Activated naive CD4-positive, alpha-beta T cell treated with anti-CD3 and anti-CD28 coated beads, Interleukin-2, amount 50 U/mL, for 72 hours (primary cell): ENCODE measurements at regions not wholly inside any gene's neighbourhood (a gene's known extent, or its start where the extent isn't known, plus 50 kb on each side); places are given as distances from the start of the nearest gene placed in this dataset.
"Not testable (repeated sequence)": the region's sequence is repeated elsewhere in the genome, so short reads cannot be mapped to it uniquely, and the experiment has no call there.

Experiments
- ATAC-seq, 2 donors: fragments of 150-1000 bp; cut with Tn5 transposase; 2 replicates each; pipeline ENCODE4 v1.10.0; 2021; ENCODE audit warnings: mild to moderate bottlenecking in 2 of 2, moderate library complexity in 2 of 2
- DNase-seq, 2 donors: peaks; one replicate each; pipeline ENCODE4 v3.0.0; 2021 to 2022; ENCODE audit warnings: low spot score in 2 of 2
- H3K27ac Mint-ChIP-seq, 2 donors: one replicate each; pipeline ENCODE4 v1.8.0; 2022; ENCODE audit warnings: mild to moderate bottlenecking in 2 of 2, mixed read lengths in 2 of 2
- H3K36me3 Mint-ChIP-seq, 2 donors: one replicate each; pipeline ENCODE4 v1.8.0; 2022; ENCODE audit warnings: mixed read lengths in 2 of 2
- H3K9me3 Mint-ChIP-seq, 2 donors: one replicate each; pipeline ENCODE4 v1.8.0; 2022; ENCODE audit warnings: mixed read lengths in 2 of 2

GRCh38 chr6:85262621-85263020 lies 187.3 kb upstream of the NT5E start:
- Mint-ChIP-seq H3K36me3 (no peaks in the 10 kb centered on the region), H3K9me3 (peaks cover 4 to 17% of the 10 kb centered on the region in 2 donors), H3K27ac (no peak overlapping the region)
- DNase-seq, result no peak
- ATAC-seq, result no peak

- no peak for ATAC-seq
- no peaks in the 10 kb centered on the region for H3K36me3 Mint-ChIP-seq
- DNase-seq, result no peak
- no peak overlapping the region for H3K27ac Mint-ChIP-seq
- peaks cover 0 to 13% of the 10 kb centered on the region in 2 donors for H3K9me3 Mint-ChIP-seq
Measured at GRCh38 chr6:85261271-85261670, 188.6 kb upstream of the NT5E start.

- H3K9me3 Mint-ChIP-seq, result peaks cover 4 to 16% of the 10 kb centered on the region in 2 donors
- H3K27ac Mint-ChIP-seq, result no peak overlapping the region
- DNase-seq (no peak), ATAC-seq (no peak)
- peaks cover 0 to 4% of the 10 kb centered on the region in 2 donors for H3K36me3 Mint-ChIP-seq
Measured at GRCh38 chr6:85255661-85256060, 194.2 kb upstream of the NT5E start.

DNA sequence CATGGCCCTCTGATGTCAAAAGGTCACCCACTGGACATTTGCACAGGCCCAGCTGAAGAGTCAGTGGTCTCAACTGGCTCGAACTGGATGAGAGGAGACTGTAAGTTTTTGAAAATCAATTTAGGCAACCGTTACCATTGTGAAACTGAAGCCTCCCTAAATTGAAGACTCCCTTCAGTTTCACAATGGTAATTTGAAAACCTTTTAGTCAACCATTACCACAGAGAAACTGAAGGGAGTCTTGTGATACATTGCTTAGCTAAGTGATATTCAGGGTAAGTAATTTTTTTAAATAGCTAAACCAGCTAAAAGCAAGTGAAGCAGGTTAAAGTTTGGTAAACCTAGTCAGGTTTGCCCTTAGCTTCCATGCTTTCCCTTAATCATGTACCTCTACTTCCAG lies 197.3 kb upstream of the NT5E start:
- H3K9me3 Mint-ChIP-seq, result peaks cover 4 to 20% of the 10 kb centered on the region in 2 donors
- no peak for ATAC-seq
- H3K36me3 Mint-ChIP-seq, result peaks cover 0 to 8% of the 10 kb centered on the region in 2 donors
- H3K27ac Mint-ChIP-seq, result no peak overlapping the region
- no peak for DNase-seq

DNA sequence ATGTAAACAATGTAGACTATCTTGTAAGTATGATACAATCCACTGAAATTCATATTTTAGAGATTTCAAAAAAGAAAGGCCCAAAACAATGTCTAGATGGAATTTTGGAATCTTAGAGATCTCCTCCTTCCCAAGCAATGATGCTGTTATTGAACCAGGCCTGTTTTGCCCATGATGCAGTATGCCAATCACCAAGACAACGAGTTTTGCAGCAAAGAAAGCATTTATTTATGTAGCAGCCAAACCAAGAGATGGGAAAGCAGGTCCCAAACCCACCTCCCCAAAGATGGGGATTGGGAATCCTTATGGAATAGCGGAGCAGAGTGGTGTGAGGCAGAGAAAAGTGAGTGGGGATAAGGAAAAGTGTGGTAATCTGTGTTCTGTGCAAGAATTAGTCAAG lies 197.8 kb upstream of the NT5E start:
- peak overlapping the region in 1 of 2 donors; percentile 39 for H3K27ac Mint-ChIP-seq
- H3K36me3 Mint-ChIP-seq, result peaks cover 0 to 8% of the 10 kb centered on the region in 2 donors
- ATAC-seq (no peak), DNase-seq (no peak)
- peaks cover 4 to 16% of the 10 kb centered on the region in 2 donors for H3K9me3 Mint-ChIP-seq

DNA sequence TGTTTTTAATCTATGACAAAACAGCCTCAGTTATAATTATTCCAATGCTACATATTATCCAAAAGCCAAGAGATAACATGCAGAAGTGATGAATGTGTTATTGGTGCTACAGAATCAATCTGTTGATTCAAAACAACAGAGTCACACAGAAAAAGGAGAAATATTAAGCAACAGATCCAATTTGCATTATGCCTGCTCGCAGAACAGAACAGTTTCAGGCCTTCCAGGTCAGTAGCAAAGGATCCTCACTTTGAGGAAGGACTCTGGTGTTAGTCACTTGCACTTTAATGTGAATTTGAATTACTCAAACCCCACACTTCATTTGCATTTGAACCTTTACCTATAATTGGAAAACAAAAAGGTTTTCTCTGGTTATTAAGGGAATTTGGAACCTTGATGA lies 198.6 kb upstream of the NT5E start:
- H3K9me3 Mint-ChIP-seq, result peaks cover 4 to 18% of the 10 kb centered on the region in 2 donors
- H3K27ac Mint-ChIP-seq, result no peak overlapping the region
- H3K36me3 Mint-ChIP-seq, result peaks cover 0 to 8% of the 10 kb centered on the region in 2 donors
- ATAC-seq (no peak), DNase-seq (no peak)

GRCh38 chr6:85250586-85251220 lies 199.2 kb upstream of the NT5E start:
- peaks cover 4 to 19% of the 10 kb centered on the region in 2 donors for H3K9me3 Mint-ChIP-seq
- no peak for ATAC-seq
- peaks cover 0 to 8% of the 10 kb centered on the region in 2 donors for H3K36me3 Mint-ChIP-seq
- no peak overlapping the region for H3K27ac Mint-ChIP-seq
- DNase-seq, result no peak

DNA sequence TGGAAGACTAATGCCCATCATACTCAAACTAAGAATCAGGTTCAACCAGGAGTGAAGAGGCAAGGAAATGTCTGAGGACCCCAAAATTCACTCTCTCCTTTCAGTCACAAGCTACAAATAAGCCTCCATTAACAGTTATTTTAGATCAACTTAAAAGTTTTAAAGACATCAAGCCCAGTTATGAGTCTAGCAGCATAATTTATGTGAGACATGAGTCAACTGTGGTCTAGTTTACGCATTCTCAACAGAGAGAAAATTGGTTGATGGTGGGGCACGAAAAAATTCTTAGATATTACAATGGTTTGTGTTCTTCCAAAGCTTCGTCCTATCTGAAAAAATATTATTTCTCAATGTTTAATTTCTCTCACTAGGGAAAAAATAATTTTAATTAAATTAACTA lies 204.9 kb upstream of the NT5E start:
- Mint-ChIP-seq H3K27ac (no peak overlapping the region), H3K9me3 (peaks cover 0 to 11% of the 10 kb centered on the region in 2 donors), H3K36me3 (peaks cover 0 to 4% of the 10 kb centered on the region in 2 donors)
- no peak for DNase-seq
- ATAC-seq, result no peak

DNA sequence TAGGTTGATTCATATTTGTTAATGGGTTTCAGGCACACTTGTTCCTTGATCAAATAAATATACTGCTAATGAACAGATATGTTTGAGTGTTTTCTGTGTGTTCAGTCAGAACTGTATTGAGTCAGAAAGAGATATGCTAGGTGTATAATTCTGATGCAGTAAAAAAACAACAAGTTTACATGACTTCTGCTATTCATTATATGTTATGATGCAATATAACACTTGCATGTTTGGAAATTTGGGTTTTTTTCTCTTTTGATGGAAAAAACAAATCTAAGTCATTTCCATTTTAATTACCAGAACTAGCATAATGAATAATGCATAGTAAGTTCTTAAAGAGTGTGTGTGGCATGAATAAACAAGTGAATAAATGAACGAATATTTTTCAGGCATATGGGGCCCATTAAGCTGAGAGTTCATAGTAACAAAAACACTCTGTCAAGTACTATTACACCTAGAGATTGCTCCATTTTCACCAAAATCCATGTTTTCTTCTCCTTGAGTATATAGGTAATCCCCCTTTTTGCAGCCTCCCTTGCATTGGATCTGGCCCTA lies 208.3 kb upstream of the NT5E start:
- DNase-seq (no peak), ATAC-seq (no peak)
- Mint-ChIP-seq H3K27ac (no peak overlapping the region), H3K9me3 (peaks cover 0 to 6% of the 10 kb centered on the region in 2 donors), H3K36me3 (no peaks in the 10 kb centered on the region)

- no peak for DNase-seq
- no peak for ATAC-seq
- Mint-ChIP-seq H3K9me3 (peaks cover 0 to 3% of the 10 kb centered on the region in 2 donors), H3K36me3 (no peaks in the 10 kb centered on the region), H3K27ac (no peak overlapping the region)
Measured at GRCh38 chr6:85240787-85241385, 209.0 kb upstream of the NT5E start.

DNA sequence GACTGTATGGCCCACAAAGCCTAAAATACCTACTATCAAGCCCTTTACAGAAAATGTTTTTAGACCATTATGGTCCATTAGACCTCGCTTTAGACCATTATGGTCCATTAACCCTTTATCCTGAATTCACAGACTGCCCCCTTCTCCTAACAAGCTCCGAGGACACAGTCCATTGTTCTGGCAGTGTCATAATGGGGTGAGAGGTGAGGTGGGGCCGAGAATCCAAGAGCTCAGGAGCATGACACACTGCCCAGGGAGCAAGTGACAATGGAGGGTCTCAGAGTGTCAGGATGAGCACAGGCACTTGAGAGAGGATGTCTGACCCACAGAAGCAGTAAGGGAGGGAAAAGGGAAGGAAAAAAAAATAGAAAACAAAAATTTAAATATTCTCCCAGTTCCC lies 212.4 kb upstream of the NT5E start:
- DNase-seq (no peak), ATAC-seq (no peak)
- no peaks in the 10 kb centered on the region for H3K36me3 Mint-ChIP-seq
- H3K9me3 Mint-ChIP-seq, result peaks cover 0 to 6% of the 10 kb centered on the region in 2 donors
- no peak overlapping the region for H3K27ac Mint-ChIP-seq

- DNase-seq (no peak), ATAC-seq (no peak)
- no peak overlapping the region for H3K27ac Mint-ChIP-seq
- H3K9me3 Mint-ChIP-seq, result peaks cover 0 to 6% of the 10 kb centered on the region in 2 donors
- H3K36me3 Mint-ChIP-seq, result no peaks in the 10 kb centered on the region
Measured at GRCh38 chr6:85236636-85237035, 213.2 kb upstream of the NT5E start.

- DNase-seq, H3K36me3 Mint-ChIP-seq, H3K27ac Mint-ChIP-seq, ATAC-seq: not testable (repeated sequence)
- H3K9me3 Mint-ChIP-seq, result peaks cover 44 to 52% of the 10 kb centered on the region in 2 donors
Measured at GRCh38 chr6:85227345-85227744, 222.5 kb upstream of the NT5E start.

DNA sequence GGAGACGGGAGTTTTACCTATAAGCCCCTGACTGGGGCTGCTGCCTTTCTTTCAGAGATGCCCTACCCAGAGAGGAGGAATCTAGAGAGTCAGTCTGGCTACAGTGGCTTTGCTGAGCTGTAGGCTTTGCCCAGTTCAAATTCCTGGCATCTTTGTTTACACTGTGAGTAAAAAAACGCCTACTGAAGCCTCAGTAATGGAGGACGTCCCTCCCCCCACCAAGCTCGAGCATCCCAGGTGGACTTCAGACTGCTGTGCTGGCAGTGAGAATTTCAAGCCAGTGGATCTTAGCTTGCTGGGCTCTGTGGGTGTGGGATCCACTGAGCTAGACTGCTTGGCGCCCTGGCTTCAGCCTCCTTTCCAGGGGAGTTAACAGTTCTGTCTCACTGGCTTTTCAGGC lies 237.1 kb upstream of the NT5E start:
- not testable (repeated sequence) for H3K36me3 Mint-ChIP-seq, DNase-seq, ATAC-seq, H3K27ac Mint-ChIP-seq
- peaks cover 37 to 42% of the 10 kb centered on the region in 2 donors for H3K9me3 Mint-ChIP-seq

DNA sequence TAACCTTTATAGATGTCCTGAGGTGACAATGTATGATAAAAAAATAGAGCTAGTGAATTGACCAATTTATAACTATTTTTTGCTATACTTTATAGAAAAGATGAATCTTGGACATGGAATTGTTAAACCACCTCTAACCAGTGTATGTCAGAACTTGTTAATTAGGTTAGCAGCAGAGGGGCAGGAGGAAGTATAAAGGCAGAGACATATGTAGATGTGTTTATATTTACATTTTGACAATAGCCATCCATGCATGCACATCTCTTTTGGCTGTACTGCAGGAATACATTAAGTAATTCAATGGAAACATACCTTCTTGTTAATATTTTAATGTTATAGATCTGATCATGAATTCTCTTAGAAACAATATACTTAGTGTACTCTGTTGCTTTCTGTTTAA lies 254.6 kb upstream of the NT5E start:
- ATAC-seq (no peak), DNase-seq (no peak)
- Mint-ChIP-seq H3K9me3 (no peaks in the 10 kb centered on the region), H3K27ac (no peak overlapping the region), H3K36me3 (no peaks in the 10 kb centered on the region)

GRCh38 chr6:85193339-85193738 lies 256.5 kb upstream of the NT5E start:
- no peak for DNase-seq
- Mint-ChIP-seq H3K27ac (no peak overlapping the region), H3K9me3 (peaks cover 10 to 11% of the 10 kb centered on the region in 2 donors), H3K36me3 (peaks cover 0 to 4% of the 10 kb centered on the region in 2 donors)
- ATAC-seq, result no peak

- no peak for ATAC-seq
- Mint-ChIP-seq H3K36me3 (peaks cover 0 to 4% of the 10 kb centered on the region in 2 donors), H3K27ac (no peak overlapping the region), H3K9me3 (peaks cover 10 to 11% of the 10 kb centered on the region in 2 donors)
- no peak for DNase-seq
Measured at GRCh38 chr6:85192596-85192995, 257.3 kb upstream of the NT5E start.

DNA sequence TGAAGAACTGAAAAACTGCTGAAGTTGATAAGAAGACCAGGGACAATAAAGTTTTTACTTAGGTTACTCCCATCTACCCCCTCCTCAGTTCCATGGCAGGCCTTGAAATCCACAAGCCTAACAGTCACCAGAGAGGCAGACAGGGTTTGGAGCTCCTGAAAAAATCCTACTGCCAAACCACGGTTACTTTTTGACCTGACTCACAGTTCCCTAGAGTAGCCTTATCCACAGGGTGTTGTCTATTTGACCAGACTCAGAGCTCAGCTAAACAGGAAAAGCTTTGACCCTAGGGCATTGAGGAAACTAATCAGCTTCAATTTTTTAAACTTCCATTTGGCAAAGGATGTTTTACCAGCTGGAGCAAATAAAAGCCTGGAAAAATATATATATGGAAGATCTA lies 257.7 kb upstream of the NT5E start:
- ATAC-seq, result no peak

More for the DNA sequence above, 257.7 kb upstream of the NT5E start:
- DNase-seq, result no peak
- Mint-ChIP-seq H3K36me3 (peaks cover 0 to 4% of the 10 kb centered on the region in 2 donors), H3K9me3 (peaks cover 10 to 11% of the 10 kb centered on the region in 2 donors), H3K27ac (no peak overlapping the region)
